ENCODE measurements at regions not wholly inside any gene's neighbourhood (a gene's known extent, or its start where the extent isn't known, plus 50 kb on each side); places are given as distances from the start of the nearest gene placed in this dataset.

- Histone ChIP-seq H3K4me3 (ENCODE audit: low read length) (no peak overlapping the region), H3K27me3 (ENCODE audit: insufficient read depth, low read length) (no peaks in the 10 kb centered on the region), H3K9me3 (ENCODE audit: low read length) (no peaks in the 10 kb centered on the region), H3K4me1 (ENCODE audit: insufficient read depth, low read length) (peaks cover 7% of the 10 kb centered on the region), H2AFZ (ENCODE audit: low read depth, low read length) (no peak overlapping the region), H3K36me3 (ENCODE audit: insufficient read depth, low read length) (no peaks in the 10 kb centered on the region)
Measured at GRCh38 chr14:42872786-42873185, 1266.1 kb downstream of the LRFN5 start.

- H2AFZ ChIP-seq (ENCODE audit: low read depth, low read length): no peak overlapping the region
- H3K9me3 ChIP-seq (ENCODE audit: low read length): no peaks in the 10 kb centered on the region
- no peaks in the 10 kb centered on the region for H3K36me3 ChIP-seq (ENCODE audit: insufficient read depth, low read length)
- H3K4me1 ChIP-seq (ENCODE audit: insufficient read depth, low read length): peaks cover 7% of the 10 kb centered on the region
- H3K4me3 ChIP-seq (ENCODE audit: low read length): no peak overlapping the region
- H3K27me3 ChIP-seq (ENCODE audit: insufficient read depth, low read length): no peaks in the 10 kb centered on the region
Measured at GRCh38 chr14:42869681-42870080, 1263.0 kb downstream of the LRFN5 start.

DNA sequence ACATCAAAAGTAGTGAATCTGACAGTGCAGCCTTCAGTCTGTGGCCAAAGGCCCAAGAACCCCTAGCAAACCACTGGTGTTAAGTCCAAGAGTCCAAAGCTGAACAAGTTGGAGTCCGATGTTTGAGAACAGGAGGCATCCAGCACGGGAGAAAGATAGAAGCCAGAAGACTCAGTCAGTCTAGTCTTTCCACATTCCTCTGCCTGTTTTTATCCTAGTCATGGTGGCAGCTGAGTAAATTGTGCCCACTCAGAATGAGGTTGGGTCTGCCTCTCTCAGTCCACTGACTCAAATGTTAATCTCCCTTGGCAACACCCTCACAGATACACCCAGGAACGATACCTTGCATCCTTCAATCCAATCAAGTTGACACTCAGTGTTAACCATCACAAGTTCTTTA lies 1255.4 kb downstream of the LRFN5 start:
- H3K27me3 ChIP-seq (ENCODE audit: insufficient read depth, low read length): no peaks in the 10 kb centered on the region
- no peaks in the 10 kb centered on the region for H3K36me3 ChIP-seq (ENCODE audit: insufficient read depth, low read length)
- no peaks in the 10 kb centered on the region for H3K9me3 ChIP-seq (ENCODE audit: low read length)
- no peak overlapping the region for H2AFZ ChIP-seq (ENCODE audit: low read depth, low read length)
- H3K4me3 ChIP-seq (ENCODE audit: low read length): no peak overlapping the region
- H3K4me1 ChIP-seq (ENCODE audit: insufficient read depth, low read length): no peaks in the 10 kb centered on the region

DNA sequence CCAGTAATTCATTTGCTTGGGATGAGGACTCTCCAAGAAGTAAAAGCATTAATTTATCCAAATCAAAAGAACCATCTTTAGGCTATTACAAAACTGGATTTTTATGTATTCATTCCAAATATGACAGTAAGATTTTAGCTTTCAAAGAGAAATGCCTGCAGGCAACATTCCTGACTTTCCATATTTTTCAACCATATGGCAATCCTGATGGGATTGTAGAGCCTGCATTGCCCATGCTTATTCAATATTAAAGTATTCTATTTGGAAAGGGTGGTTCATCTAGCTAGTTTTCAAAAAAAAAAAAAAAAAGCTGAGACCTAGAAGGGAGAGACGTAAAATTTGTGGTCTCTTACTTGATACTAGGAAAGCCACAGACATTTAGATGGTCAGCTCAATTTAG lies 1253.7 kb downstream of the LRFN5 start:
- no peaks in the 10 kb centered on the region for H3K9me3 ChIP-seq (ENCODE audit: low read length)

GRCh38 chr14:42856106-42856505 lies 1249.4 kb downstream of the LRFN5 start:
- Histone ChIP-seq H3K36me3 (ENCODE audit: insufficient read depth, low read length) (no peaks in the 10 kb centered on the region), H3K4me3 (ENCODE audit: low read length) (no peak overlapping the region), H2AFZ (ENCODE audit: low read depth, low read length) (no peak overlapping the region), H3K9me3 (ENCODE audit: low read length) (no peaks in the 10 kb centered on the region), H3K4me1 (ENCODE audit: insufficient read depth, low read length) (peaks cover 6% of the 10 kb centered on the region), H3K27me3 (ENCODE audit: insufficient read depth, low read length) (no peaks in the 10 kb centered on the region)

More for the DNA sequence above, 1253.7 kb downstream of the LRFN5 start:
- no peak overlapping the region for H2AFZ ChIP-seq (ENCODE audit: low read depth, low read length)
- H3K4me1 ChIP-seq (ENCODE audit: insufficient read depth, low read length): peaks cover under 1% of the 10 kb centered on the region
- no peaks in the 10 kb centered on the region for H3K36me3 ChIP-seq (ENCODE audit: insufficient read depth, low read length)
- no peaks in the 10 kb centered on the region for H3K27me3 ChIP-seq (ENCODE audit: insufficient read depth, low read length)
- no peak overlapping the region for H3K4me3 ChIP-seq (ENCODE audit: low read length)

DNA sequence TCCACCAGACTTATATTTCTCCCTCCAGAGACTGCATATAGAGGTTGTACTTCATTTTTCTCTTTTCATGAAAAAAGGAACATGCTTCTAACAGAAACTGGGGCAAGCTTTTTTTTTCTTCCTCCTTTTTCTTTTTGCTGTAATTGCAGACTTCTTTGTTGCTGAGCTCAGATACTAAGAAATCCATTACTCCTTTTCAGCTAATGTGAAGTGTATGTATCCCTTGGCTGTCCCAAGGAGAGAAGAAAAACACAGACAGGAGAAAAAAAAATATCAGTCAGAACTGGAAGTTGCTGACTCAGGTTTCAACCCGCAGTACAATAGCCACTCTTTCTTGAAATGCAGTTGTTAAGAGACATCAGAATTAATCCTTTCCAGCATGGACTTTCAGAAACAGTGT lies 1248.4 kb downstream of the LRFN5 start:
- Histone ChIP-seq H3K36me3 (ENCODE audit: insufficient read depth, low read length) (no peaks in the 10 kb centered on the region), H3K4me3 (ENCODE audit: low read length) (no peak overlapping the region), H3K9me3 (ENCODE audit: low read length) (no peaks in the 10 kb centered on the region), H2AFZ (ENCODE audit: low read depth, low read length) (no peak overlapping the region), H3K27me3 (ENCODE audit: insufficient read depth, low read length) (no peaks in the 10 kb centered on the region), H3K4me1 (ENCODE audit: insufficient read depth, low read length) (peaks cover 6% of the 10 kb centered on the region)

- no peaks in the 10 kb centered on the region for H3K9me3 ChIP-seq (ENCODE audit: low read length)
- no peak overlapping the region for H2AFZ ChIP-seq (ENCODE audit: low read depth, low read length)
- no peak overlapping the region for H3K4me3 ChIP-seq (ENCODE audit: low read length)
- H3K27me3 ChIP-seq (ENCODE audit: insufficient read depth, low read length): no peaks in the 10 kb centered on the region
- peaks cover 6% of the 10 kb centered on the region for H3K4me1 ChIP-seq (ENCODE audit: insufficient read depth, low read length)
- no peaks in the 10 kb centered on the region for H3K36me3 ChIP-seq (ENCODE audit: insufficient read depth, low read length)
Measured at GRCh38 chr14:42854061-42854460, 1247.4 kb downstream of the LRFN5 start.

DNA sequence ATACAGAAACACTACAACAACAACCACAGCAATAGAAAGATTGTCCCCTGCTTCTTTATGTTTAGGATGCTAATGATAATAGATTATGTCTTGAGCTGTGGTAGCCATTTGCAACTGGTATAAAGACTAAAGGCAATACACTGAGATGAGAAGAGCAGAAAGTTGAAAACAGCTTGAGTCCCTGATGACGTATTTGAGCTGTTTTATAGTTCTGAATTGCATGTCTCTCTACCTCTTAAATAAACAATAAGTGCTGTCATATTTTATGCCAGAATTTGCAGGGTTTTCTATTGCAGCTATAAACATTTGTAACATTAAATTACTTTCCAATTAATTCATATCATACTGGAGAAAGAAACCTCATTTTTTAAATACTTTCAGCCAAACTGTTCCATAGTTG lies 1242.0 kb downstream of the LRFN5 start:
- Histone ChIP-seq H2AFZ (ENCODE audit: low read depth, low read length) (no peak overlapping the region), H3K27me3 (ENCODE audit: insufficient read depth, low read length) (no peaks in the 10 kb centered on the region), H3K4me1 (ENCODE audit: insufficient read depth, low read length) (no peaks in the 10 kb centered on the region), H3K9me3 (ENCODE audit: low read length) (no peaks in the 10 kb centered on the region), H3K36me3 (ENCODE audit: insufficient read depth, low read length) (no peaks in the 10 kb centered on the region), H3K4me3 (ENCODE audit: low read length) (no peak overlapping the region)

DNA sequence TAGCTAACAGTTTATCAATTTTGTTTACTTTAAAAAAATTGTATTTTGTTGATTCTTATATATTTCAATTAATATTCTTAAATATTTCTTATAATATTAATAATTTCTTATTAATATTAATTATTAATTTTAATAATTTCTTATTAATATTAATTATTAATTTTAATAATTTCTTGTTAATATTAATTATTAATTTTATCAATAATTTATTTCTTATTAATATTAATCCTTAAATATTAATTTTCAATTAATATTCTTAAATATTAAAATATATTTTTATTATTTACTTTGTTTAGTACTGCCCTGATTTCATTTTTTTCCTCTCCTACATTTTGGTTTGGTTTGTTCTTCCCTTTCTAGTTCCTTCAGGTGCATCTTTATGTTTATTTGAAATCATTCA lies 1208.1 kb downstream of the LRFN5 start:
- H3K9me3 ChIP-seq (ENCODE audit: low read length): no peaks in the 10 kb centered on the region
- H2AFZ ChIP-seq (ENCODE audit: low read depth, low read length): no peak overlapping the region
- H3K4me1 ChIP-seq (ENCODE audit: insufficient read depth, low read length): no peaks in the 10 kb centered on the region

GRCh38 chr14:42806909-42807315 lies 1200.2 kb downstream of the LRFN5 start:
- no peak overlapping the region for H3K4me3 ChIP-seq (ENCODE audit: low read length)
- no peaks in the 10 kb centered on the region for H3K9me3 ChIP-seq (ENCODE audit: low read length)
- no peaks in the 10 kb centered on the region for H3K4me1 ChIP-seq (ENCODE audit: insufficient read depth, low read length)
- no peak overlapping the region for H2AFZ ChIP-seq (ENCODE audit: low read depth, low read length)
- H3K27me3 ChIP-seq (ENCODE audit: insufficient read depth, low read length): no peaks in the 10 kb centered on the region
- no peaks in the 10 kb centered on the region for H3K36me3 ChIP-seq (ENCODE audit: insufficient read depth, low read length)

More for the DNA sequence above, 1208.1 kb downstream of the LRFN5 start:
- no peaks in the 10 kb centered on the region for H3K27me3 ChIP-seq (ENCODE audit: insufficient read depth, low read length)
- no peak overlapping the region for H3K4me3 ChIP-seq (ENCODE audit: low read length)
- no peaks in the 10 kb centered on the region for H3K36me3 ChIP-seq (ENCODE audit: insufficient read depth, low read length)

GRCh38 chr14:42804141-42804540 lies 1197.5 kb downstream of the LRFN5 start:
- Histone ChIP-seq H2AFZ (ENCODE audit: low read depth, low read length) (no peak overlapping the region), H3K36me3 (ENCODE audit: insufficient read depth, low read length) (no peaks in the 10 kb centered on the region), H3K27me3 (ENCODE audit: insufficient read depth, low read length) (no peaks in the 10 kb centered on the region), H3K4me1 (ENCODE audit: insufficient read depth, low read length) (no peaks in the 10 kb centered on the region), H3K4me3 (ENCODE audit: low read length) (no peak overlapping the region), H3K9me3 (ENCODE audit: low read length) (no peaks in the 10 kb centered on the region)

- no peaks in the 10 kb centered on the region for H3K9me3 ChIP-seq (ENCODE audit: low read length)
- no peak overlapping the region for H3K4me3 ChIP-seq (ENCODE audit: low read length)
- no peak overlapping the region for H2AFZ ChIP-seq (ENCODE audit: low read depth, low read length)
- H3K36me3 ChIP-seq (ENCODE audit: insufficient read depth, low read length): no peaks in the 10 kb centered on the region
- no peaks in the 10 kb centered on the region for H3K27me3 ChIP-seq (ENCODE audit: insufficient read depth, low read length)
- no peaks in the 10 kb centered on the region for H3K4me1 ChIP-seq (ENCODE audit: insufficient read depth, low read length)
Measured at GRCh38 chr14:42802346-42802745, 1195.7 kb downstream of the LRFN5 start.

DNA sequence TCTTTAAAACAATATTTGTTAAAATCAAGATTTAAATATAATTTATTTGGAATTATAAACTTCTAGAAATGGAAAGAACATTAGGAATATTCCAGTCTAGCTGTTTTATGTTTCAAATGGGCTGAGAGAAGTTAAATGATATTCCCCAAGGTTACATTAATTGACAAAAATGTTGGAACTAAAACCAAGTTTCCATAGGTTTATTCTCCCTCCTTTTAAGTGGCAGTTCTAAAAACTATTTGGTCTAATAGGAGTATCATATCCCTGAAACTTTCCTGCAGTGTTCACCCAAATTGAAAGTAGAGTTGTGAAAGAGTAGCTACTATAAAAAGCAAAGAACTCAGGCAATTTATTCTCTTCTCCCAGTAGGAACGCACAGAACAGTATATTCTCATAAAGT lies 1185.5 kb downstream of the LRFN5 start:
- no peaks in the 10 kb centered on the region for H3K36me3 ChIP-seq (ENCODE audit: insufficient read depth, low read length)
- no peak overlapping the region for H2AFZ ChIP-seq (ENCODE audit: low read depth, low read length)
- no peaks in the 10 kb centered on the region for H3K4me1 ChIP-seq (ENCODE audit: insufficient read depth, low read length)
- H3K4me3 ChIP-seq (ENCODE audit: low read length): no peak overlapping the region
- H3K9me3 ChIP-seq (ENCODE audit: low read length): no peaks in the 10 kb centered on the region
- H3K27me3 ChIP-seq (ENCODE audit: insufficient read depth, low read length): no peaks in the 10 kb centered on the region

DNA sequence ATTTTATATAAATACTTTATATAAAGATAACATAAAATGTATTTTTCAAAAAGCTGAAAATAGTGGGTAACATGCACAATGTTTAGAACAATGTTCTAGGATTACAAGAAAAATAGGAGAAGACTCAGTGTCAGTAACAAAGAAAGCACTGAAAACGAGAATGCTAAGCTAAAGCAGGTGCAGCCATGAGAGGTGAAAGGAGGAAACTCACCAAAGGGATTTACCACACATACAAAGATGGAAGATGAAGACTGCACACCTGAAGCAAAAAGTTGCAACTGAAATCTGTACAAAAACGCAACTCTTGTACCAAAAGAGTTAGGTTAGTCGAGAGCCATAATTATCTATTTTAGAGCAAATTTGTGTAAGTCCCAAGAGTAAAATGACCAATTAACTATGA lies 1176.1 kb downstream of the LRFN5 start:
- H3K36me3 ChIP-seq (ENCODE audit: insufficient read depth, low read length): no peaks in the 10 kb centered on the region
- H3K4me1 ChIP-seq (ENCODE audit: insufficient read depth, low read length): no peaks in the 10 kb centered on the region
- no peak overlapping the region for H2AFZ ChIP-seq (ENCODE audit: low read depth, low read length)
- H3K4me3 ChIP-seq (ENCODE audit: low read length): no peak overlapping the region
- no peaks in the 10 kb centered on the region for H3K27me3 ChIP-seq (ENCODE audit: insufficient read depth, low read length)
- peaks cover 2% of the 10 kb centered on the region for H3K9me3 ChIP-seq (ENCODE audit: low read length)

Data from neuron (in vitro differentiated cells).